Lower leg skin (tissue), 3 donors: ENCODE measurements at regions not wholly inside any gene's neighbourhood (a gene's known extent, or its start where the extent isn't known, plus 50 kb on each side); places are given as distances from the start of the nearest gene placed in this dataset.

Experiments
- CTCF ChIP-seq, 3 donors: fragments of 450-650 bp; IDR thresholded peaks; one replicate each; pipeline ENCODE4 v1.5.1; 2016; ENCODE audit warnings: antibody characterized with exemption in 3 of 3, mild to moderate bottlenecking in 3 of 3, moderate library complexity in 2 of 3
- POLR2A ChIP-seq, 2 donors: fragments of 450-650 bp; IDR thresholded peaks; one replicate each; pipeline ENCODE4 v1.6.1; 2016 to 2017; ENCODE audit warnings: antibody characterized with exemption in 2 of 2, mild to moderate bottlenecking in 1 of 2, moderate library complexity in 1 of 2

GRCh38 chr5:12016159-12016746, 112.0 kb upstream of the CTNND2 start:
- TF ChIP-seq CTCF (IDR thresholded peaks at IDR 0.05) (no peak), POLR2A (IDR thresholded peaks at IDR 0.05) (no peak)
